GM18498 (cell line): ENCODE measurements at regions not wholly inside any gene's neighbourhood (a gene's known extent, or its start where the extent isn't known, plus 50 kb on each side); places are given as distances from the start of the nearest gene placed in this dataset.

Experiments used
- ATAC-seq: cut with Tn5 transposase; IDR thresholded peaks from one replicate; pipeline ENCODE4 v1.9.1; 2021; ENCODE audit warnings: mild to moderate bottlenecking, moderate library complexity; ENCODE audit not compliant: unreplicated experiment

DNA sequence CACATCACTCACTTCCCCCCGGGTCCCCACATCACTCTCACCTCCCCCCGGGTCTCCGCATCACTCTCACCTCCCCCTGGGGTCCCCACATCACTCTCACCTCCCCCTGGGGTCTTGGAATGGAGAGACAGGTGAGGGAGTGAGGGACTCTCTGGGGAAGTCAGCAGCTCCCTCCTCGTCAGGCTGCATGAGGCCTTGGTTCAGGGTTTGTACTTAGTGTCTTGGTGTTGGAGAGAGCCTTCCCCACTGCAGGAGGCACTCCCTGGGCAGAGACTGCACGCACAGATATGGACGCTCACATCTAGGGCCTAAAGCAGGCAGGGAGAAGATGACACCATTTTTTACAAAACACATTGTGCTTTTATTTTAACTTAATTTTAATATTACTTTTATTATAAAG, 56.5 kb upstream of the IRX4 start:
- ATAC-seq: no peak

DNA sequence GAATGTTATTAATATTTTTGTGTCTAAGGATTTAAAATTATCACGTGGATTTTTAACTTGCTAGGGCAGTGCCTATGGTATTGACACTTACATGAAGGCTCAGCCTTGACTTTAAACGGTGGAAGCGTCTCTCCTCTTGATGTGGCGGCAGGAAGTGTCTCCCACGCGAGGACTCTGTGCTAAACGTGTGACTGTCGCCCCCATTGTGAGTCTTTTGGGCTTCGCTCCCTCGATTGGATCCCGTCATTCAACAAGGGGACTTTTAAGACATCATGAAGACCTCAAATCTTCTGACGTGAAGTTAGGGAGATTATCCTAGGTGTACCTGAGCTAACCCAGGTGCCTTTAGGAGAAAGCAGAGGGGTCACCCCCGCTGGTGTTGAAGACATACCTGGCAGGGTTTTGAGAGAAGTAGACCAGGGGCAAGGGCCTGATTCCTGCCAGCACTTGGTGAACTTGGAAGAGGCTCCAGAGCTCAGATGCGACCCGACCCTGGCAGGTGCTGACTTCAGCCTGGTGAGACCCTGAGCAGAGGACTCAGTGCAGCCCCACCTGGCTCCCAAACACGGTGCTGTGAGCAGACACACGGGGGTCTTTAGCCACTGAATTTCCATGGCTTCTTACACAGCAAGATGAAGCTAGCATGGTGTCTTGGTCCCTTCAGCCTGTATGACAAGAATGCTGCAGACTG, 55.7 kb upstream of the IRX4 start:
- no peak for ATAC-seq

DNA sequence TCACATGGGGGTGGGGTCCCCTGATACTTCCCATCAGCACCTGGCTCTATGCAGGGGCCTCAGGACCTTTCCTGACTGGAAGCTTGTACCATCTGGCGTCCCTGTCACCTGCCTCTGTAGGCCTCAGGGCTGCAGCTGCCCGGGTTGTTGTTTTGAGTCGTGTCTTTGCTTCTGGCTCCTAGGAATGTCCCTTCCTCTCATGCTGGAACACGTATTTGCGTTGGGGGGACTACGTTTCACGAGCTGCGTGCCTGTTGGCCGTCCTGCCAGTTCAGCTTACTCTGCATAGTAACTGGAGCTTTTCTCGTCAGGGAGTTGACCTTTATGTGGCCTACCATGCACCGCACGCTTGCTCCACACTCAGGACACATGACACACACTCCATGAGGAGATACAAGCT, 54.9 kb upstream of the IRX4 start:
- ATAC-seq: no peak

DNA sequence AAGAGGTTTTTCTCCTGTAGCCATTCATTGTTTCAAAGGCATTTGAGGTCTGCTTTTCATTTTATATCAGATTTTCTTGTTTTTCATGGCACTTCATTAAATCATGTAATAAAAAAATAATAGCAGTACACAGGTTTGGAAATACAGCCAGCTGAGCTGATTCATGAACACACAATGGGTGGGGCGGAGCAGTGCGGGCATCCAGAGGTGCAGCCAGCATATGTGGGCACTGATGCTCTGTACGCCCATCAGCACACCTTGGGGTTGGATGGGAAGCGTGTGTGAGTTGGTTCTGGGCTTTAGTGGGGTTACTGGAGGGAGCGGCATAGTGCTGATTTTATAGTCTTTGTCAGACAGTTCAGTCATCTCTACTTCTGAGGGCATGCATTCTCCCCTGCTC, 54.2 kb upstream of the IRX4 start:
- no peak for ATAC-seq

DNA sequence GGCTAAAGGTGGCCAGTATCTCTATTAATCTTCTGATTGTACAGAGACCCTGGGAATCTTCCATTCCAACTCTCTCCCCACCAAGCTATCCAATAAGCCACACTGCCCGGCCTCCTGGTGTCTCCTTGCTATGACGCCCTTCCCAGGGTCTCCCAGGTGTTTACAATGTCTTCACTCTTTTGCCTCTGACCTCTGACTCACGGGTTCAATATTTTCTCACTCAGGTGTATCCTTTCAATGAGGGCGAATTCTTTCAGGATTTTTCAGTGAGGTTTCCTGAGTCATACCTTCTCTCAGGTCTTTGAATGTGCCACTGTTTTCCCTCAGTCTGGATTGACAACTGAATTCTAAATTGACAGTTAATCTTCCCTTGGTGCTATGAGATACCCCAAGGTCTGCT, 53.7 kb upstream of the IRX4 start:
- ATAC-seq: no peak

DNA sequence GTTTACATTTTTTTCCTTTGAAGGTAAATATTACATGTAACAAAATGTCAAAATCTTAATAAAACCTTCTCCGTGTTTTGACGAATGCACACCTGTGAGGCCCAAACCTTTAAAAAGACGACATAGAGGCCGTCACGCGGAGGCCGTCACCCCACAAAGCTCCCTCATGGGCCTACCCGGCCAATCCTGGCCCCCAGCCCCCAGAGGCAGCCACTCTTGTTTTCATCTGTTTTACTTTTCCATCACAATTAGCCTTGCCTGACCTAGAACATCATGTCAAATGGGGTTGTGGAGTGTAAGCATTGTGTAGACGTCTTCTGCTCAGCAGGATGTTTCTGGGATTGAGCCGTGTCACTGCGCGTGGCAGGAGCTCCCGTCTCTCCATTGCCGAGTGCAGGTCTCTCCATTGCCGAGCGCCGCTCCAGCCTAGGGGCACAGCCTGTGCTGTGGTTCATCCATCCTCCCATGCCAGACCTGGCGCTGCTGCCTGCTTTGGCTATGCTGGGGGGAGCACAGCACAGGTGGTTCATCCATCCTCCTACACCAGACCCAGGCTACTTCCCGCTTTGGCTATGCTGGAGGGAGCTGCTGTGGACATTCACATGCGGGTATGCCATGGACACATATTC, 52.2 kb upstream of the IRX4 start:
- ATAC-seq: no peak

DNA sequence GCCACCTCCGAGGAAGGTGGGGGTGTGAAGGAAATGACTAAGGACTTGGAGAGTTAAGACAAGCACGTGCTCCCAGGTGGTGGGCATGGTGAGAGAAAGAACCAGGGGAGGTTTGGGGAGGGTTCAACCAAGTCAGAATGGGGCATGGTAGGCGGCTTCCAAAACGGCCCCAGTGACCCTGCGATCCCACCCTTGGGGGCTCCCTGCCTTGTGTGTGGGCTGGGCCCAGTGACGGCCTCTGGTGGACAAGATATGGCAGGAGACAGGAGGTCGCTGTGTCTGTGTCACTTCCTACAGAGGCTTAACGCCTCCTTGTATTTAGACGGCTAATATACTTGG, 51.3 kb upstream of the IRX4 start:
- ATAC-seq: no peak

DNA sequence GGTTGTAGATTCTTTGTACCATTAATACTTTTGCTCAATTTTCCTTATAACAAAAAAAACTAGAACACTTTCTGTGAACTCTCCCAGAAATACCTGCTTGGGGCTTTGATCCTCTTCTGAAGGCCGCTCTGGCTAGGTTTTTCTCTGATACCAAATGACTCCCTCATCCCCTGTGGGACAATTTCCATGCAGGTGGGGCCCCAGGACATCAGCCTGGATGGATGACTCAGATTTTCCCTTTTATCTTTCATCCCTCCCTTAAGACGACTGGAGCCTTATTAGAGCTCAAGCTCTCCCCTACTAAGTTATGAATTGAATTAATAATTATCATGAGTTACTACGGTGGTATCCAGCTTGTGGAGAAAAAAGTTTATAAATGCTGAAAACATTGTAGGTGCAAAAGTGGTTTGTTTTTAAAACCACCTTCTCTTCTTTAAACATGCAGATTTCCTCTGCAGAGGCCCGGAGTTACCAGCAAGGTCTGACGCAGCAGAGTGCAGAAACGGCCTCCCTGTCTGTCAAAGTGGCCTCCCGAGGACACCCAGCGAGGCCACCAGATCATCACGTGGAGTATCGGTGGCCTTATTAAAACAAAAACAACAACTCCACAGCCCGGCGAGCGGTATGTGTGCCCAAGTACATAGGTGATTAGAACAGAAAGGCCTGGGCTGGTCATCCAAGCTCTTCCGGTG, 50.8 kb upstream of the IRX4 start:
- ATAC-seq: no peak
